ENCODE measurements at regions not wholly inside any gene's neighbourhood (a gene's known extent, or its start where the extent isn't known, plus 50 kb on each side); places are given as distances from the start of the nearest gene placed in this dataset.

DNA sequence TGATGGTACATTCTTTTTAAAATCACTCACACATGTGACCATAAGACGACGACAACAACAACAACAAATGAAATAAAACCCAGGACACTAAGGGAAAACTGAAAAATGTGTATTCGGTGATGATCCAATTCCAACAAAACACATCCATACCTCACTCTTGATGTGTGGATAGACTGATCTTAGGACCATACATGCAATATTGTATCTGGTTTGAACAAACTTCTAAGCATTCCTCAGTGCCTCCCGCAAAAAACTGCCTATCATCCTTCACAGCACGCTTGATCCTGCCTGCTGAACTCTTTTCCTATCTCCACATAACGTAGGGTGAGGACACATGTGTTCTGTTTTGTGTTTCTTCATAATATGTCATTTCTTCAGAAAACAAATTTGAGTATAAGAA lies 415.2 kb downstream of the KCTD12 start:
- H3K4me1 Mint-ChIP-seq (ENCODE audit: low read depth), result peaks cover 5% of the 10 kb centered on the region
- no peak overlapping the region for H3K27ac Mint-ChIP-seq
- H3K4me3 Mint-ChIP-seq (ENCODE audit: low read depth), result no peak overlapping the region
- DNase-seq (ENCODE audit: low spot score, unreplicated experiment), result no peak
- H3K9me3 Mint-ChIP-seq (ENCODE audit: low read depth), result no peaks in the 10 kb centered on the region
- H3K27me3 Mint-ChIP-seq, result no peaks in the 10 kb centered on the region
- TF ChIP-seq, protein P1, sequence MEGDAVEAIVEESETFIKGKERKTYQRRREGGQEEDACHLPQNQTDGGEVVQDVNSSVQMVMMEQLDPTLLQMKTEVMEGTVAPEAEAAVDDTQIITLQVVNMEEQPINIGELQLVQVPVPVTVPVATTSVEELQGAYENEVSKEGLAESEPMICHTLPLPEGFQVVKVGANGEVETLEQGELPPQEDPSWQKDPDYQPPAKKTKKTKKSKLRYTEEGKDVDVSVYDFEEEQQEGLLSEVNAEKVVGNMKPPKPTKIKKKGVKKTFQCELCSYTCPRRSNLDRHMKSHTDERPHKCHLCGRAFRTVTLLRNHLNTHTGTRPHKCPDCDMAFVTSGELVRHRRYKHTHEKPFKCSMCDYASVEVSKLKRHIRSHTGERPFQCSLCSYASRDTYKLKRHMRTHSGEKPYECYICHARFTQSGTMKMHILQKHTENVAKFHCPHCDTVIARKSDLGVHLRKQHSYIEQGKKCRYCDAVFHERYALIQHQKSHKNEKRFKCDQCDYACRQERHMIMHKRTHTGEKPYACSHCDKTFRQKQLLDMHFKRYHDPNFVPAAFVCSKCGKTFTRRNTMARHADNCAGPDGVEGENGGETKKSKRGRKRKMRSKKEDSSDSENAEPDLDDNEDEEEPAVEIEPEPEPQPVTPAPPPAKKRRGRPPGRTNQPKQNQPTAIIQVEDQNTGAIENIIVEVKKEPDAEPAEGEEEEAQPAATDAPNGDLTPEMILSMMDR (IDR thresholded peaks at IDR 0.05; ENCODE audit: unreplicated experiment), result no peak
- no peaks in the 10 kb centered on the region for H3K36me3 Mint-ChIP-seq (ENCODE audit: insufficient read depth)

DNA sequence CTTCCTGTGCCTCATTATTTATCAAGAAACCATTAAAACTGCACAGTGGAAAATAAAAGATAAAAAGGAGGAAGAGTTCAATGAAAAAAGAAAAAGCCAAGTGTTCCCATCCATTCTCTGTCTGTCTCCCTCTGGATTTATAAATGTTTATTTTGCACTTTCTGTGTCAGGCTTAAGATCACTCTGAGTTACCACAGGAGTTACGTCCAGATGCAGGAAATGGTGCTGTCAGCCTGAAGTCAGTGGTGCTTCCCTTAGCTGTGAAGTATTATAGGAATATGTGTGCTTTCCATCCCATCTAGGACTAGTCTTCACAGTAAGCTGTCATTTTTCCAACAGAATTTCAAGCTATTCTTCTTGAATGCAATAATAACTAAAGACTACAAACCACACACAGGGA lies 420.2 kb downstream of the KCTD12 start:
- DNase-seq (ENCODE audit: low spot score, unreplicated experiment), result no peak
- H3K27me3 Mint-ChIP-seq, result no peaks in the 10 kb centered on the region
- no peaks in the 10 kb centered on the region for H3K9me3 Mint-ChIP-seq (ENCODE audit: low read depth)
- TF ChIP-seq, protein P1 (IDR thresholded peaks at IDR 0.05; ENCODE audit: unreplicated experiment), result no peak
- H3K27ac Mint-ChIP-seq, result no peak overlapping the region
- no peak overlapping the region for H3K4me3 Mint-ChIP-seq (ENCODE audit: low read depth)
- no peaks in the 10 kb centered on the region for H3K36me3 Mint-ChIP-seq (ENCODE audit: insufficient read depth)
- peaks cover 3% of the 10 kb centered on the region for H3K4me1 Mint-ChIP-seq (ENCODE audit: low read depth)

DNA sequence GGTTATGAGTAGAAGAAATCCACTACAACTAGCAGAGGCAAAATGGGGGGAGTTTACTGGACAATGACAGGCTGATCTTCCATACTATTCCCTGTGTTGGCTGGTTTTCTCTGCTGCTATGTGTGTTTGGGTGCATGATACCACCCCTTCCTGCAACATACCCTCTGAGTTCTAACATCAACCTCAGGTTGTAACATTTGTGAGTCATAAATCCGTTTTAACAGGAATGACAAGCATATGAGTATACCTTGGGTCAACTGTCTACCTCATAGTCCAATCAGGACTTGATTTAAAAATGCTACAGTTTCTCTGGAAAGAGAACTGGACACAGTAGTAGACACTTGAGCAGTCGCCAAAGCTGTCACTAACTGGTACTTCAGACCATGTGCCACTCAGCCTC lies 422.9 kb downstream of the KCTD12 start:
- no peaks in the 10 kb centered on the region for H3K4me1 Mint-ChIP-seq (ENCODE audit: low read depth)
- no peak overlapping the region for H3K4me3 Mint-ChIP-seq (ENCODE audit: low read depth)
- no peaks in the 10 kb centered on the region for H3K36me3 Mint-ChIP-seq (ENCODE audit: insufficient read depth)
- TF ChIP-seq, protein P1 (IDR thresholded peaks at IDR 0.05; ENCODE audit: unreplicated experiment), result no peak
- H3K27ac Mint-ChIP-seq, result no peak overlapping the region
- H3K27me3 Mint-ChIP-seq, result no peaks in the 10 kb centered on the region
- no peaks in the 10 kb centered on the region for H3K9me3 Mint-ChIP-seq (ENCODE audit: low read depth)
- no peak for DNase-seq (ENCODE audit: low spot score, unreplicated experiment)

DNA sequence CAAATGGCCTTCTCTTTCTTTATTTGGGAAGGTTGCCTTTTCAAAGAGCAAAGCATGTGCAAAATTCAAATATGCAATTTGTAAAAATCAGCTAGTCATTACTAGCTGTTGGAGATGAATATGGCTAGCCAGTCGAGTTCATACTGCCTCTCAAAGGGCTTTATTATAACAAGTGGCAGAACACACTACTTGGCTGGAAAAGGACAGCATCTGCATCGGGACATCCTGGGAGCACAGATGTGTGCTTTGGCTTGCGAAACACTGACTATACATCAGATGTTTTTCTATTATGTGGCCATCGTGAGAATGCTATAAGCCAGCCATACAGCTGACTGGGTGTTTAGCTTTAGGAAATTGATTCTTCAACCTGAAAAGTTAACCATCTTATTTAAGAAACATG lies 424.2 kb downstream of the KCTD12 start:
- Mint-ChIP-seq H3K4me1 (ENCODE audit: low read depth) (no peaks in the 10 kb centered on the region), H3K36me3 (ENCODE audit: insufficient read depth) (no peaks in the 10 kb centered on the region), H3K27me3 (no peaks in the 10 kb centered on the region), H3K4me3 (ENCODE audit: low read depth) (no peak overlapping the region), H3K9me3 (ENCODE audit: low read depth) (no peaks in the 10 kb centered on the region), H3K27ac (no peak overlapping the region)
- DNase-seq (ENCODE audit: low spot score, unreplicated experiment), result no peak
- TF ChIP-seq, protein P1 (IDR thresholded peaks at IDR 0.05; ENCODE audit: unreplicated experiment), result no peak

DNA sequence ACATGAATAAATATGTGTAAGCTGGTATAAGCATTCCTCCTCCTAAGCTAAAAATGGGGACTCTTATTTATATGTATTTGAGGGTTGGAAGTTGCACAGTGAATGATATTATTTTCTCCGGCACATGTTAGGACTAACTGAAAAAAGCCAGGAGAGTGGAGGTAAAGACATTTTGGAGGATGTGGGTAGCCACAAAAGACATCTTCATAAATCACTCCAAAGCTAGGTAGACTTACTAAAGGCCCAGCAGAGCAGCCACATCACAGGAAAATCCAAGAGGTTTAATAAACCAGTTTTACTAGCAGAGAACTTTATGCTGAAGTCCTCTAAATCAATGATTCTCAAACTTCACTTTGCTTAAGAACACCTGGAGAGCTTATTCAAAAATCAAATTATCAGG lies 424.7 kb downstream of the KCTD12 start:
- TF ChIP-seq, protein P1 (IDR thresholded peaks at IDR 0.05; ENCODE audit: unreplicated experiment), result no peak
- Mint-ChIP-seq H3K27ac (no peak overlapping the region), H3K9me3 (ENCODE audit: low read depth) (no peaks in the 10 kb centered on the region), H3K4me1 (ENCODE audit: low read depth) (no peaks in the 10 kb centered on the region), H3K4me3 (ENCODE audit: low read depth) (no peak overlapping the region), H3K27me3 (no peaks in the 10 kb centered on the region), H3K36me3 (ENCODE audit: insufficient read depth) (no peaks in the 10 kb centered on the region)
- DNase-seq (ENCODE audit: low spot score, unreplicated experiment), result no peak
